ENCODE measurements at regions not wholly inside any gene's neighbourhood (a gene's known extent, or its start where the extent isn't known, plus 50 kb on each side); places are given as distances from the start of the nearest gene placed in this dataset.

DNA sequence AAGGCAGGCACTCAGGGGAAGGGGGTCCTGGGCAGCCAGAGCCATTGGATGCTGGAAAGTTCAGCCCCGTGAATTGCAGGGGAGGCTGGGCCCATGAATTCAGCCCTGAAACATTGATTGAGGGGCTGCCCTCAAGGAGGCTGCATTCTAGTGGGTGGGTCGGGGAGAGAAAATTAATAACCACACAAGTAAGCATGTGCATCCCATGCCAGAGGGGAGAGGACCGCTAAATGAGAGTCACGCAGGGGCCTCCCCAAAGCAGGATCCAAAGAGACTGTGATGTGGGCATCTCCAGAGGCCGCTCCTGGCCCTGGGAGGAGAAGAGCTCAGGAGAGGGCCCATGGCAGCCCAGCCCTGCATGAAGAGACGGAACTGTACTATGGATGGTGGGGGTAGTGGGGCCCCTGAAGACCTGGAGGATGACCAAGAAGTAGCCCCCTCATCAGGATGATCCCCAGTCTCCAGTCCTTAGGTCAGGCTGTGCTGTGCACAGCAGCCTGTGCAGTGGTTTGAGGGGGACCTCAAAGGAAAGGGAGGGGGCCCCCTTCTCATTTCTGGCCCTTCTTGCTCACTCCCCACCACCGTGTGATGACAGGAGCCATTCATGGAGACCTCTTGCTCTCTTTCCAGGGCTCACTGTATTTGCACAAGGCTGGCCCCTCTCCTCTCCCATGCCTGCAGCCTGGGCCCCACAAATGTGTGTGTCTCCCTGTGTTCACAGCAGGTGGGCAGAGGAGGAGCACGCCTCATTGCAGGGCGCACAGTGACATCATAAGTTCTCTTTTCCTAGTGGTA lies 233.6 kb upstream of the IRX1 start:
- no peak overlapping the region for H3K4me3 ChIP-seq
- no peaks in the 10 kb centered on the region for H3K9me3 ChIP-seq
- no peak for DNase-seq
- no peak overlapping the region for H3K27ac ChIP-seq
- TF ChIP-seq, protein P1, sequence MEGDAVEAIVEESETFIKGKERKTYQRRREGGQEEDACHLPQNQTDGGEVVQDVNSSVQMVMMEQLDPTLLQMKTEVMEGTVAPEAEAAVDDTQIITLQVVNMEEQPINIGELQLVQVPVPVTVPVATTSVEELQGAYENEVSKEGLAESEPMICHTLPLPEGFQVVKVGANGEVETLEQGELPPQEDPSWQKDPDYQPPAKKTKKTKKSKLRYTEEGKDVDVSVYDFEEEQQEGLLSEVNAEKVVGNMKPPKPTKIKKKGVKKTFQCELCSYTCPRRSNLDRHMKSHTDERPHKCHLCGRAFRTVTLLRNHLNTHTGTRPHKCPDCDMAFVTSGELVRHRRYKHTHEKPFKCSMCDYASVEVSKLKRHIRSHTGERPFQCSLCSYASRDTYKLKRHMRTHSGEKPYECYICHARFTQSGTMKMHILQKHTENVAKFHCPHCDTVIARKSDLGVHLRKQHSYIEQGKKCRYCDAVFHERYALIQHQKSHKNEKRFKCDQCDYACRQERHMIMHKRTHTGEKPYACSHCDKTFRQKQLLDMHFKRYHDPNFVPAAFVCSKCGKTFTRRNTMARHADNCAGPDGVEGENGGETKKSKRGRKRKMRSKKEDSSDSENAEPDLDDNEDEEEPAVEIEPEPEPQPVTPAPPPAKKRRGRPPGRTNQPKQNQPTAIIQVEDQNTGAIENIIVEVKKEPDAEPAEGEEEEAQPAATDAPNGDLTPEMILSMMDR (IDR thresholded peaks at IDR 0.05) = no peak
- no peak for ATAC-seq
- WGBS, 3 donors = 89 to 92% (median 91%) methylated on average over 9 of the region's 9 CpGs
- H3K27me3 ChIP-seq (ENCODE audit: insufficient read depth in 3 of 3, low read length in 2 of 3) = no peaks in the 10 kb centered on the region
- H3K36me3 ChIP-seq (ENCODE audit: insufficient read depth in 1 of 2, low read depth in 1 of 2) = no peaks in the 10 kb centered on the region
- no peaks in the 10 kb centered on the region for H3K4me1 ChIP-seq
- intact Hi-C loops (cut with DNase I) = loop anchor here in 1 of 2 donors (2.0 kb wide), 1 partner anchor 79 kb away; no protein-coding TSS in a partner anchor

DNA sequence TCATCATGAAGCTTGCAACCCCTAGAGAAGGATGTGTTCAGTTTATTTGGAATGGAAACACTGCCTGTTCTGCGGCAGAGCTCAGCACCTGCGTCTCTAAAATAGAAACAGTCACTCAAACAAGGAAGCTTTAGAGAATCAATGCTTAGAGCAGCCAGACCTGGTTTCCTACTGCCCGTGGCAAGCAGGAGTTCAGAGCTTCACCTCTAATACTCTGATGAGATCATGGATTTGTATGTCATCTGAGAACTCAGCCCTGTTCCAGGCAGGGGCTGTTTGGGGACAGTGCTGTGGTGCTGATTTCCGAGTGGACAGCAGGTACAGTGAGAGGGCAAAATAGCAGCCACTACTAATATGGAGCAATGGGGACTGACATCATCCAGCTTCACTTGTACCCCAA lies 236.0 kb upstream of the IRX1 start:
- H3K4me1 ChIP-seq = no peaks in the 10 kb centered on the region
- no peak overlapping the region for H3K4me3 ChIP-seq
- 9 to 29% (median 18%) methylated on average over 4 of the region's 4 CpGs for WGBS, 3 donors
- H3K27me3 ChIP-seq (ENCODE audit: insufficient read depth in 3 of 3, low read length in 2 of 3) = no peaks in the 10 kb centered on the region
- H3K27ac ChIP-seq = no peak overlapping the region
- TF ChIP-seq, protein P1 (IDR thresholded peaks at IDR 0.05) = no peak
- no peaks in the 10 kb centered on the region for H3K9me3 ChIP-seq
- DNase-seq (no peak), ATAC-seq (peak; percentile 26 to 77 (median 50))
- intact Hi-C loops (cut with DNase I) = loop anchor here in 1 of 2 donors (2.0 kb wide), 1 partner anchor 77 kb away; no protein-coding TSS in a partner anchor
- no peaks in the 10 kb centered on the region for H3K36me3 ChIP-seq (ENCODE audit: insufficient read depth in 1 of 2, low read depth in 1 of 2)

DNA sequence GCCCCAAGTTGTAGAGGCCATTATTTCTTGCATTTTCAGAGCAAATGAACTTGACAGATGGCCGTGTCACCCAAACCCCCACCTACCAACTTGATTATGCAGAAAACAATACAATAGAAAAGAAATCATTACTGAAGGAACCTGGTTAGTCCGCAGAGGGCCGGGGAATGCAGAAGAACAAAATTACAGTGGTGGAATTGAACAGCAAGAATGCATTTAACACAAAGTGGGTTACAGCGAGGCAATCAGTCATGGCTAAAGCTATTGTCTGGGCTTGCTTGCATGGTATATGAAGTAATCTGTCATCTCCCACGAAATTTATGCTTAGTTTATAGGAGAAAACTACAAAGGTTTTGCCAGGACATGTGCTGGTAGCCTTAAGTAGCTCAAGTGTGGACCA lies 238.3 kb upstream of the IRX1 start:
- WGBS, 3 donors = 67 to 73% (median 72%) methylated on average over 5 of the region's 5 CpGs
- TF ChIP-seq, protein P1 (IDR thresholded peaks at IDR 0.05) = no peak

DNA sequence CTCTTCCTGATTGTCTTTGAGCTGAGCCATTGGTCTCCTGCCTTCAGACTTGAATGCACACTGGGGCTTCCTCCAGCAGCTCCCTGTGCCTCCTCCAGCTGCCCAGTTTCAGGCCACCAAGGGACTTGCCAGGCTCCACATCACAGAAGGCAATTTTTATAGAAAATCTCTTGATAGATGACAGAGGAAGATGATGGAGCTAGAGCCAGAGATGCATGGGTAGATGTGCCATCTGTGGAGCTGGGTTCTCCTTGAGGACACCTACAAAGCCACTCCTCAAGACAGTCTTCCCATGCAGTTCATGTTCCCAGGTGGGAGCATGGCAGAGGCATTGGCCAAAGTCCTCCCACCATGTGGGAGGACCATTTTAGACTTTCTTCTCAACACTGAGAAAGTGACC lies 239.6 kb upstream of the IRX1 start:
- ATAC-seq = no peak
- no peak overlapping the region for H3K27ac ChIP-seq
- TF ChIP-seq, protein P1 (IDR thresholded peaks at IDR 0.05) = no peak
- DNase-seq = no peak
- no peak overlapping the region for H3K4me3 ChIP-seq
- H3K36me3 ChIP-seq (ENCODE audit: insufficient read depth in 1 of 2, low read depth in 1 of 2) = no peaks in the 10 kb centered on the region
- H3K9me3 ChIP-seq = no peaks in the 10 kb centered on the region
- H3K4me1 ChIP-seq = no peaks in the 10 kb centered on the region
- intact Hi-C loops (cut with DNase I) = no loop called here
- no peaks in the 10 kb centered on the region for H3K27me3 ChIP-seq (ENCODE audit: insufficient read depth in 3 of 3, low read length in 2 of 3)

More for the DNA sequence above, 238.3 kb upstream of the IRX1 start:
- H3K27me3 ChIP-seq (ENCODE audit: insufficient read depth in 3 of 3, low read length in 2 of 3) = no peaks in the 10 kb centered on the region
- no peaks in the 10 kb centered on the region for H3K4me1 ChIP-seq
- ATAC-seq (no peak), DNase-seq (no peak)
- no peaks in the 10 kb centered on the region for H3K9me3 ChIP-seq
- no peak overlapping the region for H3K27ac ChIP-seq
- H3K36me3 ChIP-seq (ENCODE audit: insufficient read depth in 1 of 2, low read depth in 1 of 2) = no peaks in the 10 kb centered on the region
- no peak overlapping the region for H3K4me3 ChIP-seq
- intact Hi-C loops (cut with DNase I) = no loop called here

DNA sequence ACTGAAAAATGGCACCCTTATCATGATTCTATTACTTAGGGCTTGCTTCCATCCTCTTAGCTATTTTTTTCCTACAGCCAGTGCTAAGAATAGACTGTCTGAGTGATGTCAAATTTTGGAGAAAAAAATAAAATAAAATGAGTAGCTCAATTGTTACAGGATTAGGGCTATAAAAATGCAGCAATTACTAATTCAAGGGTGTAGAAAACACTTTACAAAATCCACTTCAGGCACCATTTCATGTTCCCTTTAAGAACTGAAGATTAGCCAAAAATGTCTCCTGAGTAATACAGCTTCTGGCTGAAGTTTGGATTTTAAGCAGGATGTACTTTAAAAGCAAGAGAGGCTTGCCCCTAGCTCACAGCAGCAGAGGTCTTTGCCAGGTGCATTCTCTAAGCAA lies 240.5 kb upstream of the IRX1 start:
- ATAC-seq (no peak), DNase-seq (no peak)
- H3K36me3 ChIP-seq (ENCODE audit: insufficient read depth in 1 of 2, low read depth in 1 of 2) = no peaks in the 10 kb centered on the region
- H3K27me3 ChIP-seq (ENCODE audit: insufficient read depth in 3 of 3, low read length in 2 of 3) = no peaks in the 10 kb centered on the region
- no peaks in the 10 kb centered on the region for H3K9me3 ChIP-seq
- H3K4me3 ChIP-seq = no peak overlapping the region
- TF ChIP-seq, protein P1 (IDR thresholded peaks at IDR 0.05) = no peak
- intact Hi-C loops (cut with DNase I) = no loop called here
- H3K4me1 ChIP-seq = no peaks in the 10 kb centered on the region
- no peak overlapping the region for H3K27ac ChIP-seq

Data from psoas muscle (tissue), 7 donors.